Type B pancreatic cell (in vitro differentiated cells): ENCODE measurements at regions not wholly inside any gene's neighbourhood (a gene's known extent, or its start where the extent isn't known, plus 50 kb on each side); places are given as distances from the start of the nearest gene placed in this dataset.
A peak's percentile ranks its signal among the peaks of the same experiment; 100 is the strongest.
"Not testable (repeated sequence)": the region's sequence is repeated elsewhere in the genome, so short reads cannot be mapped to it uniquely, and the experiment has no call there.

Source experiments
- DNase-seq: peaks from one replicate; pipeline ENCODE4 v3.0.0; 2021; ENCODE audit warnings: mixed read lengths; ENCODE audit not compliant: unreplicated experiment; ENCODE audit errors: extremely low spot score
- H3K27ac Mint-ChIP-seq: 2 replicates; pipeline ENCODE4 v1.8.0; 2021; ENCODE audit warnings: mild to moderate bottlenecking, mixed read lengths
- H3K27me3 Mint-ChIP-seq: 2 replicates; pipeline ENCODE4 v1.8.0; 2021; ENCODE audit warnings: mixed read lengths
- H3K36me3 Mint-ChIP-seq: 2 replicates; pipeline ENCODE4 v1.8.0; 2021; ENCODE audit warnings: mixed read lengths
- H3K4me1 Mint-ChIP-seq: one replicate; pipeline ENCODE4 v1.8.0; 2021; ENCODE audit warnings: mixed read lengths; ENCODE audit not compliant: unreplicated experiment
- H3K4me3 Mint-ChIP-seq: 2 replicates; pipeline ENCODE4 v1.8.0; 2021; ENCODE audit warnings: mild to moderate bottlenecking, mixed read lengths
- H3K9me3 Mint-ChIP-seq: 2 replicates; pipeline ENCODE4 v1.8.0; 2021; ENCODE audit warnings: mixed read lengths
- CTCF ChIP-seq: fragments of 200-600 bp; sonication (generic); conservative IDR thresholded peaks from 2 replicates; pipeline ENCODE4 v1.5.0; 2021; ENCODE audit warnings: antibody characterized with exemption, mild to moderate bottlenecking

- Mint-ChIP-seq H3K27ac (no peak overlapping the region), H3K4me3 (no peak overlapping the region), H3K9me3 (no peaks in the 10 kb centered on the region), H3K4me1 (peaks cover 10% of the 10 kb centered on the region), H3K36me3 (no peaks in the 10 kb centered on the region), H3K27me3 (peaks cover 7% of the 10 kb centered on the region)
- DNase-seq, result no peak
- no peak for TF ChIP-seq CTCF
These were observed 84.8 kb downstream of the MTNR1B start for GRCh38 chr11:93054279-93054678.

- no peaks in the 10 kb centered on the region for H3K9me3 Mint-ChIP-seq
- H3K27ac Mint-ChIP-seq, result peak overlapping the region; percentile 58
- H3K36me3 Mint-ChIP-seq, result no peaks in the 10 kb centered on the region
- H3K27me3 Mint-ChIP-seq, result peaks cover 6% of the 10 kb centered on the region
- peaks cover 16% of the 10 kb centered on the region for H3K4me1 Mint-ChIP-seq
- TF ChIP-seq CTCF, result no peak
- no peak overlapping the region for H3K4me3 Mint-ChIP-seq
- DNase-seq, result no peak
These were observed 85.4 kb downstream of the MTNR1B start for GRCh38 chr11:93054881-93055280.

- H3K27me3 Mint-ChIP-seq, result peaks cover 2% of the 10 kb centered on the region
- no peak for TF ChIP-seq CTCF
- H3K27ac Mint-ChIP-seq, result no peak overlapping the region
- no peaks in the 10 kb centered on the region for H3K9me3 Mint-ChIP-seq
- peaks cover 18% of the 10 kb centered on the region for H3K4me1 Mint-ChIP-seq
- no peak for DNase-seq
- H3K36me3 Mint-ChIP-seq, result no peaks in the 10 kb centered on the region
- no peak overlapping the region for H3K4me3 Mint-ChIP-seq
These were observed 89.9 kb downstream of the MTNR1B start for GRCh38 chr11:93059117-93059957.

GRCh38 chr11:93063086-93063485, 93.6 kb downstream of the MTNR1B start:
- peaks cover 2% of the 10 kb centered on the region for H3K27me3 Mint-ChIP-seq
- H3K4me1 Mint-ChIP-seq, result peaks cover 18% of the 10 kb centered on the region
- H3K27ac Mint-ChIP-seq, result no peak overlapping the region
- H3K36me3 Mint-ChIP-seq, result no peaks in the 10 kb centered on the region
- no peak for DNase-seq
- H3K4me3 Mint-ChIP-seq, result no peak overlapping the region
- no peaks in the 10 kb centered on the region for H3K9me3 Mint-ChIP-seq
- no peak for TF ChIP-seq CTCF

GRCh38 chr11:93065074-93065674, 95.7 kb downstream of the MTNR1B start:
- not testable (repeated sequence) for H3K27ac Mint-ChIP-seq, H3K9me3 Mint-ChIP-seq, H3K27me3 Mint-ChIP-seq, H3K36me3 Mint-ChIP-seq, DNase-seq, H3K4me1 Mint-ChIP-seq, H3K4me3 Mint-ChIP-seq
- peak; percentile 54 for TF ChIP-seq CTCF
